GM21786 (cell line): ENCODE measurements at regions not wholly inside any gene's neighbourhood (a gene's known extent, or its start where the extent isn't known, plus 50 kb on each side); places are given as distances from the start of the nearest gene placed in this dataset.

Source experiments
- ATAC-seq: cut with Tn5 transposase; IDR thresholded peaks from one replicate; pipeline ENCODE4 v1.9.1; 2021; ENCODE audit not compliant: unreplicated experiment

- ATAC-seq: no peak
These were observed 488.4 kb upstream of the PIK3C3 start for GRCh38 chr18:41466436-41467160.

GRCh38 chr18:41465386-41465785, 489.6 kb upstream of the PIK3C3 start:
- ATAC-seq: no peak

- no peak for ATAC-seq
These were observed 490.8 kb upstream of the PIK3C3 start for GRCh38 chr18:41464278-41464677.

- no peak for ATAC-seq
These were observed 492.1 kb upstream of the PIK3C3 start for GRCh38 chr18:41462946-41463345.

GRCh38 chr18:41461114-41461513, 493.9 kb upstream of the PIK3C3 start:
- ATAC-seq: no peak

GRCh38 chr18:41459656-41460055, 495.4 kb upstream of the PIK3C3 start:
- ATAC-seq: no peak

GRCh38 chr18:41458376-41458775, 496.7 kb upstream of the PIK3C3 start:
- ATAC-seq: no peak

- no peak for ATAC-seq
These were observed 497.2 kb upstream of the PIK3C3 start for GRCh38 chr18:41457765-41458326.

GRCh38 chr18:41456831-41457230, 498.2 kb upstream of the PIK3C3 start:
- ATAC-seq: no peak

GRCh38 chr18:41449612-41450011, 505.4 kb upstream of the PIK3C3 start:
- ATAC-seq: no peak

- no peak for ATAC-seq
These were observed 510.1 kb upstream of the PIK3C3 start for GRCh38 chr18:41444943-41445342.

- ATAC-seq: no peak
These were observed 518.3 kb upstream of the PIK3C3 start for GRCh38 chr18:41436772-41437171.

- no peak for ATAC-seq
These were observed 536.4 kb upstream of the PIK3C3 start for GRCh38 chr18:41418598-41418997.

GRCh38 chr18:41416044-41416443, 539.0 kb upstream of the PIK3C3 start:
- no peak for ATAC-seq

- ATAC-seq: no peak
These were observed 545.0 kb upstream of the PIK3C3 start for GRCh38 chr18:41410006-41410405.

- ATAC-seq: no peak
These were observed 548.2 kb upstream of the PIK3C3 start for GRCh38 chr18:41406834-41407233.

GRCh38 chr18:41396861-41397260, 558.2 kb upstream of the PIK3C3 start:
- no peak for ATAC-seq

- ATAC-seq: no peak
These were observed 558.8 kb upstream of the PIK3C3 start for GRCh38 chr18:41396211-41396610.

GRCh38 chr18:41395695-41396094, 559.3 kb upstream of the PIK3C3 start:
- no peak for ATAC-seq

GRCh38 chr18:41391616-41392595, 563.1 kb upstream of the PIK3C3 start:
- peak; percentile 51 for ATAC-seq

GRCh38 chr18:41390309-41390708, 564.7 kb upstream of the PIK3C3 start:
- no peak for ATAC-seq

GRCh38 chr18:41378598-41378997, 576.4 kb upstream of the PIK3C3 start:
- no peak for ATAC-seq
